GM13976 (cell line): ENCODE measurements at regions not wholly inside any gene's neighbourhood (a gene's known extent, or its start where the extent isn't known, plus 50 kb on each side); places are given as distances from the start of the nearest gene placed in this dataset.
"Not testable (repeated sequence)": the region's sequence is repeated elsewhere in the genome, so short reads cannot be mapped to it uniquely, and the experiment has no call there.

ENCODE experiments used
- DNase-seq: peaks from one replicate; pipeline ENCODE4 v3.0.0; 2012; ENCODE audit warnings: low spot score
- in situ Hi-C: fragments of 300-500 bp; cut with MboI; formaldehyde crosslinking; loops from one replicate; pipeline ENCODE4 v1.12.0; 2022; ENCODE audit warnings: low sequenced_read_pairs, mixed read lengths, inconsistent platforms; ENCODE audit not compliant: unreplicated experiment
- TF ChIP-seq, protein P1 (sequence below): IDR thresholded peaks from 2 replicates; pipeline ENCODE4 v1.5.1; 2012; ENCODE audit warnings: borderline replicate concordance, mild to moderate bottlenecking; ENCODE audit not compliant: insufficient read depth; ENCODE audit errors: extremely low read depth, missing control alignments, control extremely low read depth

DNA sequence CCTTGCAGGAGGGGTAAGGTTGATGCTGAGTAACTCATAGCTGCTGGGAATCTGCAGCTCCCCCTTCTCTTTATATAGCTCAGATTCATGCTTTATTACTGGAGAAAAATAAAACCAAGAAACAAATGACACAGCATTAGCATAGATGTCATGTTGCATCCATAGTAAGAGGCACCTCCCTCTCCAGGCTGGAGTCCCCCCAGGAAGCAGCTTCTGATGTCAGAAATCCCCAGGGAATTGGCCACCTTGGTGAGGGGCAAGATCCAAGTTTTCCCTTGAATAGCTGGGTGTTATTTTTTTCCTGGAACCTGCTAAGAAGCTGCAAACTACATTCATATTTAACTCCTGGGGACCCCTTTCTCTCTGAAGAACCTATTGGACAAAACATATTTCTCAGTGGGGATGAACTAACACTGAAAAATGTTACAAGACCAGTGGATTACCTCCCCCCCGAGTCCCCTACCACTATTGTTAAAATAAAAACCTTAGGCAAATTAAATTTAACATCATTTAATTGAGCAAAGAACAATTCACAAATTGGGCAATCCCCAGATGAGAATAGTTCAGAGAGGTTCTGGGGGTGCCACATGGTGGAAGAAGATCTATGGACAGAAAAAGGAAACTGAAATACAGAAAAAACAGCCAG lies 163.7 kb upstream of the NAMPT start:
- in situ Hi-C loops: no loop called here
- DNase-seq: no peak
- TF ChIP-seq, protein P1, sequence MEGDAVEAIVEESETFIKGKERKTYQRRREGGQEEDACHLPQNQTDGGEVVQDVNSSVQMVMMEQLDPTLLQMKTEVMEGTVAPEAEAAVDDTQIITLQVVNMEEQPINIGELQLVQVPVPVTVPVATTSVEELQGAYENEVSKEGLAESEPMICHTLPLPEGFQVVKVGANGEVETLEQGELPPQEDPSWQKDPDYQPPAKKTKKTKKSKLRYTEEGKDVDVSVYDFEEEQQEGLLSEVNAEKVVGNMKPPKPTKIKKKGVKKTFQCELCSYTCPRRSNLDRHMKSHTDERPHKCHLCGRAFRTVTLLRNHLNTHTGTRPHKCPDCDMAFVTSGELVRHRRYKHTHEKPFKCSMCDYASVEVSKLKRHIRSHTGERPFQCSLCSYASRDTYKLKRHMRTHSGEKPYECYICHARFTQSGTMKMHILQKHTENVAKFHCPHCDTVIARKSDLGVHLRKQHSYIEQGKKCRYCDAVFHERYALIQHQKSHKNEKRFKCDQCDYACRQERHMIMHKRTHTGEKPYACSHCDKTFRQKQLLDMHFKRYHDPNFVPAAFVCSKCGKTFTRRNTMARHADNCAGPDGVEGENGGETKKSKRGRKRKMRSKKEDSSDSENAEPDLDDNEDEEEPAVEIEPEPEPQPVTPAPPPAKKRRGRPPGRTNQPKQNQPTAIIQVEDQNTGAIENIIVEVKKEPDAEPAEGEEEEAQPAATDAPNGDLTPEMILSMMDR: no peak

DNA sequence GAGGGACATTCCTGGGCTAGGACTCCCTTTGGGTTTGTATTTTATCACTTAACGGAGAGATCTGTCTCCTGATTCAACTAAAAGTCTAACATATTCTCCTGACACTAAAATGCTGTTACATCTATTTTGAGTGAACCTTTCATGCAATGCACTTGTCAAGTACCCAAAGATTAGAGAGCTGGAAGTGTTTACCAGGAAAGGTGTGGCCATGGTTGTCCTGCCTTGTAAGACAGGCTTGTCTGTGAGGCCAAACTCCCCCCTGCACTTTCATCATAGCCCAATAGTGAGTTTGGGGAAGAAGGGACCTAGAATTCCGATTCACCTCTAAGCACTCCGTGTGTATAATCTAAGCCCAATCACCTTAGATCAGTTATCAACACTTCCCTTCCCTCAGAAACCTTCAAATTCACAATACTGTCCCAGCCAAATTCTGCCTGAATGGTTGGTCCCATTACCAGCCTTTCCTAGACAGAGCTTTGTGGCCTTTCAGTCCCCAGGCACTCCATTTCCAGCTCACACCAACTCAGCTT lies 162.6 kb upstream of the NAMPT start:
- TF ChIP-seq, protein P1: no peak
- in situ Hi-C loops: no loop called here

DNA sequence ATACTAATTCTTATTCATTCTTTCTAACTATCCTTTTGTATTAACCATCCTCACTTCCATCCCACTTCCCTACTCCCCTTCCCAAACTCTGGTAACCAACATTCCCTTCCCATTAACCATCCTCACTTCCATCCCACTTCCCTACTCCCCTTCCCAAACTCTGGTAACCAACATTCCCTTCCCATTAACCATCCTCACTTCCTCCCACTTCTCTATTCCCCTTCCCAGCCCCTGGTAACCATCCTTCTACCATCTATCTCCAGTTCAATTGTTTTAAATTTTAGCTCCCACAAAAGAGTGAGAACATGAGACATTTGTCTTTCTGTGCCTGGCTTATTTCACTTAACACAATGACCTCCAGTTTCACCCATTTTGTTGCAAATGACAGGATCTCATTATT lies 160.6 kb upstream of the NAMPT start:
- not testable (repeated sequence) for DNase-seq

More for the DNA sequence above, 162.6 kb upstream of the NAMPT start:
- no peak for DNase-seq

DNA sequence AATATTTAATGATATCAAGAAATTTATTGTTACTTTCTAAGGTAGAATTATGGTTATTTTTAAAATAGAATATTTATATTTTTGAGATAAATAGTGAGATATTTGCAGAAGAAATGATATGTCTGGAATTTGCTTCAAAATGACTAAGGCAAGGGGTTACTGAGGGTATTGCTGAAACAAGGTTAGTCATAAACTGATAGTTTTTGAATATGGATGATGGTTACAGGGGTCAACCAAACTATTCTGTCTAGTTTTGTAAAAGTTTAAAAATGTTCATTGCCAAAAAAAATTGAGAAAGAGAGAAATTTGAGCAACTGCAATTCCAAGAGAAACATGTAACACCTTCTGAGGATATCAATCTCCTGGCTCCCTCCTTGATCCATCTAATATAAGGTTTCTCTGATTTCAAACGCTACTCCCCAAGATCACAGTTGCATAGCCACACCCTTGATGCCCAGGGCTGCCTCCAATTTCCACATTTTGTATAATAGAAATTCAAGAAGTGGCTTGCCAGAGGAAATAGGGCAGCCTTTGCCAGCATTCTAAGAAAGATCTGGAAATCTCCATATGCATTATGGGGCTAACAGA lies 159.4 kb upstream of the NAMPT start:
- in situ Hi-C loops: no loop called here

More for the DNA sequence above, 160.6 kb upstream of the NAMPT start:
- in situ Hi-C loops: not testable (repeated sequence)

DNA sequence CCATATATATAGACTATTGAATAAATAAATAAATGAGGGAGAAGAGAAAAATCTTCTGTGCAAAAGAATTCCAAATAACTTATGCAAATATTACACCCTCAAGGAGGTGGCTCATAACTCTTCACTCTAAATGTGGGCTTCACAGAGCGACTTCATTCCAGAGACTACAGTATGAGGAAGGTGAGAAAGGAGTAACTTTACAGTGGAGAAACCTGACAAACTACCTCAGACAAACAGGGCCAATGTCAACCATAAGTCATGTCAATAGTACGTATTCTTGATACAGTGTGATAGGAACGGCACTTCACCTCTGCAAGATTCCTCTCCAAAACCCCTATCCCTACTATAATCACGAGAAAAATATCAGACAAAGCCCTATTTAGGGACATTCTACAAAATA lies 158.4 kb upstream of the NAMPT start:
- in situ Hi-C loops: no loop called here
- TF ChIP-seq, protein P1: no peak

More for the DNA sequence above, 159.4 kb upstream of the NAMPT start:
- no peak for DNase-seq
- TF ChIP-seq, protein P1: no peak

DNA sequence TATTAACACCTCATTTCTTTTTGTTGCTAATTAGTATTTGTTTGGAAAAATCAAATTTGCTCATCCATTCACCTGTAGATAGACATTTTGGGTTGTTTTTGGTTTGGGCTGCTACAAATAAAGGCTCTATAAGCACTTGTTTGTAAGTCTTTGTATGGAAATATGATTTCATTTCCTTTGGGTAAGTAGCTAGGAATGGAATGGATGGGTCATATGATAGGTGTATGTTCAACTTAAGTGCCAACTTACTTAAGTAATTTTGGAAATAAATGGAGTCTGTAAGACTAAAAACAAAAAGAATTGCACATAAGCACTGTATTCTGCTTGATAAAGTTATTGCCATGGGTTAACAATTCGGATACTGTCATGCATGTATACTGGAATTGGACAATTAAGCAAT lies 157.7 kb upstream of the NAMPT start:
- no peak for DNase-seq
- TF ChIP-seq, protein P1: no peak
- in situ Hi-C loops: no loop called here

More for the DNA sequence above, 158.4 kb upstream of the NAMPT start:
- no peak for DNase-seq

DNA sequence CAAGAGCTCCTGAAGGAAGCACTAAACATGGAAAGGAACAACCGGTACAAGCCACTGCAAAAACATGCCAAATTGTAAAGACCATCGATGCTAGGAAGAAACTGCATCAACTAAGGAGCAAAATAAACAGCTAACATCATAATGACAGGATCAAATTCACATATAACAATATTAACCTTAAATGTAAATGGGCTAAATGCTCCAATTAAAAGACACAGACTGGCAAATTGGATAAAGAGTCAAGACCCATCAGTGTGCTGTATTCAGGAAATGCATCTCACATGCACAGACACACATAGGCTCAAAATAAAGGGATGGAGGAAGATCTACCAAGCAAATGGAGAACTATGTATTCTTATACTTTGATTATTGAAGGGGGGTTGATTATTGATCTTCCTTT lies 156.6 kb upstream of the NAMPT start:
- in situ Hi-C loops, DNase-seq: not testable (repeated sequence)

DNA sequence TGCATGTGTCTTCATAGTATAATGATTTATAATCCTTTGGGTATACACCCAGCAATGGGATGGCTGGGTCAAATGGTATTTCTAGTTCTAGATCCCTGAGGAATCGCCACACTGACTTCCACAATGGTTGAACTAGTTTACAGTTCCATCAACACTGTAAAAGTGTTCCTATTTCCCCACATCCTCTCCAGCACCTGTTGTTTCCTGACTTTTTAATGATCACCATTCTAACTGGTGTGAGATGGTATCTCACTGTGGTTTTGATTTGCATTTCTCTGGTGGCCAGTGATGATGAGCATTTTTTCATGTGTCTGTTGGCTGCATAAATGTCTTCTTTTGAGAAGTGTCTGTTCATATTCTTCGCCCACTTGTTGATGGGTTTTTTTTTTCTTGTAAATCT lies 152.2 kb upstream of the NAMPT start:
- DNase-seq, in situ Hi-C loops: not testable (repeated sequence)
